ENCODE measurements at regions not wholly inside any gene's neighbourhood (a gene's known extent, or its start where the extent isn't known, plus 50 kb on each side); places are given as distances from the start of the nearest gene placed in this dataset.
"Not testable (repeated sequence)": the region's sequence is repeated elsewhere in the genome, so short reads cannot be mapped to it uniquely, and the experiment has no call there.

- no peaks in the 10 kb centered on the region for H3K27me3 Mint-ChIP-seq
These were observed 948.2 kb upstream of the FAM98A start for GRCh38 chr2:34547340-34547739.

GRCh38 chr2:34545486-34546136, 946.5 kb upstream of the FAM98A start:
- H3K36me3 Mint-ChIP-seq (ENCODE audit: low read depth): no peaks in the 10 kb centered on the region
- no peak overlapping the region for H3K27ac Mint-ChIP-seq
- H3K9me3 ChIP-seq (ENCODE audit: control insufficient read depth, low read length, poor library complexity, severe bottlenecking): no peaks in the 10 kb centered on the region
- H3K4me1 Mint-ChIP-seq: no peaks in the 10 kb centered on the region
- DNase-seq (no peak), ATAC-seq (no peak)
- H3K27me3 Mint-ChIP-seq: no peaks in the 10 kb centered on the region
- no peak overlapping the region for H3K4me3 Mint-ChIP-seq

More at GRCh38 chr2:34547340-34547739, 948.2 kb upstream of the FAM98A start:
- DNase-seq (no peak), ATAC-seq (no peak)
- Mint-ChIP-seq H3K4me1 (no peaks in the 10 kb centered on the region), H3K4me3 (no peak overlapping the region), H3K27ac (no peak overlapping the region), H3K36me3 (ENCODE audit: low read depth) (no peaks in the 10 kb centered on the region)
- no peaks in the 10 kb centered on the region for H3K9me3 ChIP-seq (ENCODE audit: control insufficient read depth, low read length, poor library complexity, severe bottlenecking)

GRCh38 chr2:34534761-34535160, 935.7 kb upstream of the FAM98A start:
- DNase-seq: no peak
- Mint-ChIP-seq H3K27ac (no peak overlapping the region), H3K4me3 (no peak overlapping the region), H3K27me3 (no peaks in the 10 kb centered on the region), H3K36me3 (ENCODE audit: low read depth) (no peaks in the 10 kb centered on the region), H3K4me1 (no peaks in the 10 kb centered on the region)
- no peak for ATAC-seq
- no peaks in the 10 kb centered on the region for H3K9me3 ChIP-seq (ENCODE audit: control insufficient read depth, low read length, poor library complexity, severe bottlenecking)

- Mint-ChIP-seq H3K27me3 (no peaks in the 10 kb centered on the region), H3K27ac (no peak overlapping the region), H3K4me3 (no peak overlapping the region), H3K4me1 (no peaks in the 10 kb centered on the region), H3K36me3 (ENCODE audit: low read depth) (no peaks in the 10 kb centered on the region)
- DNase-seq (no peak), ATAC-seq (no peak)
- no peaks in the 10 kb centered on the region for H3K9me3 ChIP-seq (ENCODE audit: control insufficient read depth, low read length, poor library complexity, severe bottlenecking)
These were observed 935.2 kb upstream of the FAM98A start for GRCh38 chr2:34534341-34534740.

- Mint-ChIP-seq H3K4me3 (no peak overlapping the region), H3K27me3 (no peaks in the 10 kb centered on the region), H3K4me1 (no peaks in the 10 kb centered on the region), H3K27ac (no peak overlapping the region), H3K36me3 (ENCODE audit: low read depth) (no peaks in the 10 kb centered on the region)
- no peak for DNase-seq
- no peak for ATAC-seq
- no peaks in the 10 kb centered on the region for H3K9me3 ChIP-seq (ENCODE audit: control insufficient read depth, low read length, poor library complexity, severe bottlenecking)
These were observed 934.6 kb upstream of the FAM98A start for GRCh38 chr2:34533585-34534183.

- no peak for DNase-seq
- Mint-ChIP-seq H3K4me3 (no peak overlapping the region), H3K36me3 (ENCODE audit: low read depth) (no peaks in the 10 kb centered on the region), H3K27me3 (no peaks in the 10 kb centered on the region), H3K27ac (no peak overlapping the region), H3K4me1 (no peaks in the 10 kb centered on the region)
- H3K9me3 ChIP-seq (ENCODE audit: control insufficient read depth, low read length, poor library complexity, severe bottlenecking): peaks cover 4% of the 10 kb centered on the region
- ATAC-seq: no peak
These were observed 930.9 kb upstream of the FAM98A start for GRCh38 chr2:34529965-34530364.

GRCh38 chr2:34523958-34524514, 924.9 kb upstream of the FAM98A start:
- Mint-ChIP-seq H3K4me3 (no peak overlapping the region), H3K27me3 (no peaks in the 10 kb centered on the region), H3K4me1 (no peaks in the 10 kb centered on the region), H3K27ac (no peak overlapping the region), H3K36me3 (ENCODE audit: low read depth) (no peaks in the 10 kb centered on the region)
- no peak for DNase-seq
- H3K9me3 ChIP-seq (ENCODE audit: control insufficient read depth, low read length, poor library complexity, severe bottlenecking): peaks cover 4% of the 10 kb centered on the region
- no peak for ATAC-seq

- H3K9me3 ChIP-seq (ENCODE audit: control insufficient read depth, low read length, poor library complexity, severe bottlenecking): no peaks in the 10 kb centered on the region
- no peak for ATAC-seq
- no peak for DNase-seq
- Mint-ChIP-seq H3K27me3 (no peaks in the 10 kb centered on the region), H3K36me3 (ENCODE audit: low read depth) (no peaks in the 10 kb centered on the region), H3K4me3 (no peak overlapping the region), H3K4me1 (no peaks in the 10 kb centered on the region), H3K27ac (no peak overlapping the region)
These were observed 920.6 kb upstream of the FAM98A start for GRCh38 chr2:34519659-34520058.

GRCh38 chr2:34498561-34498960, 899.5 kb upstream of the FAM98A start:
- Mint-ChIP-seq H3K27ac (no peak overlapping the region), H3K36me3 (ENCODE audit: low read depth) (no peaks in the 10 kb centered on the region)
- no peak for ATAC-seq

GRCh38 chr2:34494192-34494591, 895.1 kb upstream of the FAM98A start:
- H3K27me3 Mint-ChIP-seq; H3K36me3 Mint-ChIP-seq (ENCODE audit: low read depth); H3K4me3 Mint-ChIP-seq; DNase-seq; H3K27ac Mint-ChIP-seq; H3K4me1 Mint-ChIP-seq; ATAC-seq; H3K9me3 ChIP-seq (ENCODE audit: control insufficient read depth, low read length, poor library complexity, severe bottlenecking): not testable (repeated sequence)

More at GRCh38 chr2:34498561-34498960, 899.5 kb upstream of the FAM98A start:
- Mint-ChIP-seq H3K4me1 (no peaks in the 10 kb centered on the region), H3K4me3 (no peak overlapping the region), H3K27me3 (no peaks in the 10 kb centered on the region)
- no peak for DNase-seq
- no peaks in the 10 kb centered on the region for H3K9me3 ChIP-seq (ENCODE audit: control insufficient read depth, low read length, poor library complexity, severe bottlenecking)

GRCh38 chr2:34492561-34493455, 893.7 kb upstream of the FAM98A start:
- Mint-ChIP-seq H3K36me3 (ENCODE audit: low read depth) (no peaks in the 10 kb centered on the region), H3K4me1 (no peaks in the 10 kb centered on the region), H3K4me3 (no peak overlapping the region), H3K27ac (no peak overlapping the region), H3K27me3 (no peaks in the 10 kb centered on the region)
- H3K9me3 ChIP-seq (ENCODE audit: control insufficient read depth, low read length, poor library complexity, severe bottlenecking): no peaks in the 10 kb centered on the region
- no peak for DNase-seq
- ATAC-seq: no peak

GRCh38 chr2:34486965-34487364, 887.9 kb upstream of the FAM98A start:
- Mint-ChIP-seq H3K27me3 (no peaks in the 10 kb centered on the region), H3K4me3 (no peak overlapping the region), H3K4me1 (no peaks in the 10 kb centered on the region), H3K27ac (no peak overlapping the region), H3K36me3 (ENCODE audit: low read depth) (no peaks in the 10 kb centered on the region)
- no peaks in the 10 kb centered on the region for H3K9me3 ChIP-seq (ENCODE audit: control insufficient read depth, low read length, poor library complexity, severe bottlenecking)
- DNase-seq (no peak), ATAC-seq (no peak)

GRCh38 chr2:34481542-34481941, 882.4 kb upstream of the FAM98A start:
- H3K36me3 Mint-ChIP-seq (ENCODE audit: low read depth): no peaks in the 10 kb centered on the region
- no peaks in the 10 kb centered on the region for H3K4me1 Mint-ChIP-seq
- no peaks in the 10 kb centered on the region for H3K27me3 Mint-ChIP-seq
- ATAC-seq: no peak
- no peaks in the 10 kb centered on the region for H3K9me3 ChIP-seq (ENCODE audit: control insufficient read depth, low read length, poor library complexity, severe bottlenecking)
- DNase-seq: no peak
- H3K4me3 Mint-ChIP-seq: no peak overlapping the region
- H3K27ac Mint-ChIP-seq: no peak overlapping the region

All from T-helper 17 cell (primary cell).